ENCODE measurements at regions not wholly inside any gene's neighbourhood (a gene's known extent, or its start where the extent isn't known, plus 50 kb on each side); places are given as distances from the start of the nearest gene placed in this dataset.

DNA sequence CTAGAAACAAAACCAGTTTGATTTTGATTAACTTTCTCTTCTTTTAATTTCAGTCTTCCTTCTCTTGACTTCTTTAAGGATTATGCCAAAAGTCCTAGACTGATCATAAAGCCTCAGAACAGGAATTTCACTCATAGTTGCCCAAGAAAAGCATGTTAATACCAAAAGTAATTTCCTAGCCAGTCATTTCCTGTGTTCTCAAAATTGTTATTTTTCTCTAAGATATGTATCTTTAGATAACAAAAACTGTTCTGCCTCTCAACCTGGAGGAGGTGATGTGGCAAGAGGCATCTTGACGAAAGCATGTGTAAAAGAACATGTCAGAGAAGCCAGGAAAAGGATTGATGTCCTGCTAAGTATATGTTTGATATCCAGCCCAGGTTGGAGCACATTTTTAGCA lies 78.0 kb upstream of the IPO9 start (continued):
- TF ChIP-seq TAF1 (IDR thresholded peaks at IDR 0.05; ENCODE audit: borderline replicate concordance, low read depth, low read length) (no peak), KAT2A (conservative IDR thresholded peaks at IDR 0.05; ENCODE audit: control insufficient read depth, low read depth, low read length) (no peak)

DNA sequence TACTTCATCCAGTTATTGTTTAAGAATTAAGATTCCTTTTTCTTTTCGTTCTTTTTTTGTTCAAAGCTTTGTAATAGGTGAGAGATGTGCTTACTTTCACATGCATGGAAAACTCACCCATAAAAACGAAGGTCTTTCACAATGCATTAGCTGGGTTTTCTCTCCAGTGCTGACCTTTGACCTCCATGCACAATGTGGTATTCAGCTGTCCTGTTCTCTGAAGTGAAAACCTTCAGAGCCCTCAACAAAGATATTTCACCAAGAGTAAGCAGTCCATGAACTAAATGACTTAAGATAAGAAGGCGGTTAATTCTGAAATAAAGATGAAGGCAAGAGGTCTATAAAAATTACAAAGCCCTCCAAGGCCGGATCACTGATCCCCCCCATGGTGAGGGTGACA lies 77.1 kb upstream of the IPO9 start:
- peak; percentile 23; the same call in 1 of the 2 replicates for TF ChIP-seq NR2C1 (IDR thresholded peaks at IDR 0.05)
- TF ChIP-seq, protein P1, sequence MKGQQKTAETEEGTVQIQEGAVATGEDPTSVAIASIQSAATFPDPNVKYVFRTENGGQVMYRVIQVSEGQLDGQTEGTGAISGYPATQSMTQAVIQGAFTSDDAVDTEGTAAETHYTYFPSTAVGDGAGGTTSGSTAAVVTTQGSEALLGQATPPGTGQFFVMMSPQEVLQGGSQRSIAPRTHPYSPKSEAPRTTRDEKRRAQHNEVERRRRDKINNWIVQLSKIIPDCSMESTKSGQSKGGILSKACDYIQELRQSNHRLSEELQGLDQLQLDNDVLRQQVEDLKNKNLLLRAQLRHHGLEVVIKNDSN (IDR thresholded peaks at IDR 0.05; ENCODE audit: borderline replicate concordance, extremely low read length, insufficient read depth, low read depth, low read length), result no peak
- Histone ChIP-seq H3K36me3 (ENCODE audit: control insufficient read depth in 2 of 2, insufficient read depth in 2 of 2, low read length in 1 of 2) (no peaks in the 10 kb centered on the region), H3K79me2 (ENCODE audit: control insufficient read depth, insufficient read depth, low read length) (no peaks in the 10 kb centered on the region), H3K27ac (ENCODE audit: control insufficient read depth, insufficient read depth) (no peak overlapping the region), H4K20me1 (ENCODE audit: control insufficient read depth, insufficient read depth) (no peaks in the 10 kb centered on the region), H3K4me3 (no peak overlapping the region), H3K4me1 (ENCODE audit: control insufficient read depth, insufficient read depth, low read length) (0 out of 2 replicates have a peak, but pooled peaks cover 5% of the 10 kb centered on the region), H3K27me3 (replicated peaks in 1 of 2; ENCODE audit: control insufficient read depth in 2 of 2, insufficient read depth in 2 of 2, low read length in 1 of 2) (peaks cover 0 to 3% of the 10 kb centered on the region in 2 experiments; a peak in 2 of 4 replicates), H2AFZ (ENCODE audit: control insufficient read depth, low read depth, low read length) (no peak overlapping the region), H3K4me2 (ENCODE audit: control insufficient read depth, insufficient read depth) (no peak overlapping the region), H3K9me3 (replicated peaks; ENCODE audit: control insufficient read depth, insufficient read depth, low read length) (no peaks in the 10 kb centered on the region), H3K9ac (ENCODE audit: control insufficient read depth, insufficient read depth, low read length) (no peak overlapping the region)
- RAD21 ChIA-PET (ENCODE audit: unreplicated experiment), result no interaction called here
- BruUV-seq (replicated peaks), result no TSS peak
- FAIRE-seq (no peak), ATAC-seq (no peak), DNase-seq (ENCODE audit: low read depth, low spot score) (no peak)
- SMC1A ChIA-PET (ENCODE audit: uncharacterized antibody, unreplicated experiment), result interaction anchor here (0.6 kb wide), 1 partner anchor 65 kb away, joined by 3 read pairs; no protein-coding TSS in a partner anchor
- WGBS (ENCODE audit: insufficient coverage, insufficient replicate concordance, low lambda C conversion rate, missing lambda C conversion rate), result 31% methylated on average over 4 of the region's 4 CpGs
- CTCF ChIA-PET, result interaction anchor here (1.7 kb wide), 1 partner anchor 43 kb away, joined by 7 read pairs; no protein-coding TSS in a partner anchor
- in situ Hi-C loops (cut with MboI) (no loop called here), intact Hi-C loops (cut with micrococcal nuclease; ENCODE audit: unreplicated experiment) (no loop called here)
- POLR2A ChIA-PET, result no interaction called here

DNA sequence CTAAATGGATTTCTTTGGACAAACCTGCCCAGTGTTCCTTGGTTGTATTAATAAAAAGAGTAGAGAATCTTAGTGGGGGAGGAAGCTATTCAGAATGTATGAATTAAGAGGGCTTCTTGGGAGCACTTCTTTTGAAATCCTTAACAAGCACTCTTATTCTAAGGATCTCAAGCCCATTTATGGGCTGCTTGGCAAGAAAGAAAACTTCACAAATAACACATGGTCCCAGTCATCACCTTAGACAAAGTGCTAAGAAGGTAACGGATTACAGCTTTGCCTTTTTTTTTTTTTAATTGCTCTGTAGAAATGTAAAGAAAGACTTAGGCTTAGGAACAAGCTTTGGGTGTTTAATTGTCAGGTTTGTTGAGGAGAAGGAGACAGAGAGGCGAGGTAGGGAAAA lies 76.6 kb upstream of the IPO9 start:
- DNase-seq (ENCODE audit: low read depth, low spot score) (no peak), ATAC-seq (no peak), FAIRE-seq (no peak)
- CTCF ChIA-PET, result interaction anchor here (1.7 kb wide), 1 partner anchor 42 kb away, joined by 7 read pairs; no protein-coding TSS in a partner anchor
- H3K9me3 ChIP-seq (replicated peaks; ENCODE audit: control insufficient read depth, insufficient read depth, low read length), result no peaks in the 10 kb centered on the region
- H3K4me3 ChIP-seq, result no peak overlapping the region
- H3K27me3 ChIP-seq (replicated peaks in 1 of 2; ENCODE audit: control insufficient read depth in 2 of 2, insufficient read depth in 2 of 2, low read length in 1 of 2), result peaks cover 0 to 3% of the 10 kb centered on the region in 2 experiments; a peak in 2 of 4 replicates
- 0 out of 2 replicates have a peak, but pooled peaks cover 5% of the 10 kb centered on the region for H3K4me1 ChIP-seq (ENCODE audit: control insufficient read depth, insufficient read depth, low read length)
- TF ChIP-seq RAD51 (IDR thresholded peaks at IDR 0.05) (no peak), BHLHE40 (IDR thresholded peaks at IDR 0.05; ENCODE audit: borderline replicate concordance in 1 of 2, low read depth in 2 of 2, low read length in 1 of 2) (no peak)
- TF ChIP-seq, protein P2, sequence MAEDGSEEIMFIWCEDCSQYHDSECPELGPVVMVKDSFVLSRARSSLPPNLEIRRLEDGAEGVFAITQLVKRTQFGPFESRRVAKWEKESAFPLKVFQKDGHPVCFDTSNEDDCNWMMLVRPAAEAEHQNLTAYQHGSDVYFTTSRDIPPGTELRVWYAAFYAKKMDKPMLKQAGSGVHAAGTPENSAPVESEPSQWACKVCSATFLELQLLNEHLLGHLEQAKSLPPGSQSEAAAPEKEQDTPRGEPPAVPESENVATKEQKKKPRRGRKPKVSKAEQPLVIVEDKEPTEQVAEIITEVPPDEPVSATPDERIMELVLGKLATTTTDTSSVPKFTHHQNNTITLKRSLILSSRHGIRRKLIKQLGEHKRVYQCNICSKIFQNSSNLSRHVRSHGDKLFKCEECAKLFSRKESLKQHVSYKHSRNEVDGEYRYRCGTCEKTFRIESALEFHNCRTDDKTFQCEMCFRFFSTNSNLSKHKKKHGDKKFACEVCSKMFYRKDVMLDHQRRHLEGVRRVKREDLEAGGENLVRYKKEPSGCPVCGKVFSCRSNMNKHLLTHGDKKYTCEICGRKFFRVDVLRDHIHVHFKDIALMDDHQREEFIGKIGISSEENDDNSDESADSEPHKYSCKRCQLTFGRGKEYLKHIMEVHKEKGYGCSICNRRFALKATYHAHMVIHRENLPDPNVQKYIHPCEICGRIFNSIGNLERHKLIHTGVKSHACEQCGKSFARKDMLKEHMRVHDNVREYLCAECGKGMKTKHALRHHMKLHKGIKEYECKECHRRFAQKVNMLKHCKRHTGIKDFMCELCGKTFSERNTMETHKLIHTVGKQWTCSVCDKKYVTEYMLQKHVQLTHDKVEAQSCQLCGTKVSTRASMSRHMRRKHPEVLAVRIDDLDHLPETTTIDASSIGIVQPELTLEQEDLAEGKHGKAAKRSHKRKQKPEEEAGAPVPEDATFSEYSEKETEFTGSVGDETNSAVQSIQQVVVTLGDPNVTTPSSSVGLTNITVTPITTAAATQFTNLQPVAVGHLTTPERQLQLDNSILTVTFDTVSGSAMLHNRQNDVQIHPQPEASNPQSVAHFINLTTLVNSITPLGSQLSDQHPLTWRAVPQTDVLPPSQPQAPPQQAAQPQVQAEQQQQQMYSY (CRISPR knock-in tag; IDR thresholded peaks at IDR 0.05), result no peak
- no peaks in the 10 kb centered on the region for H4K20me1 ChIP-seq (ENCODE audit: control insufficient read depth, insufficient read depth)
- SMC1A ChIA-PET (ENCODE audit: uncharacterized antibody, unreplicated experiment), result interaction anchor here (0.6 to 0.9 kb wide), 2 partner anchors 9 to 66 kb away, joined by 3 read pairs; no protein-coding TSS in a partner anchor
- no peaks in the 10 kb centered on the region for H3K79me2 ChIP-seq (ENCODE audit: control insufficient read depth, insufficient read depth, low read length)
- H3K27ac ChIP-seq (ENCODE audit: control insufficient read depth, insufficient read depth), result no peak overlapping the region
- RAD21 ChIA-PET (ENCODE audit: unreplicated experiment), result no interaction called here
- H2AFZ ChIP-seq (ENCODE audit: control insufficient read depth, low read depth, low read length), result no peak overlapping the region
- no peak overlapping the region for H3K4me2 ChIP-seq (ENCODE audit: control insufficient read depth, insufficient read depth)
- no peaks in the 10 kb centered on the region for H3K36me3 ChIP-seq (ENCODE audit: control insufficient read depth in 2 of 2, insufficient read depth in 2 of 2, low read length in 1 of 2)
- no TSS peak for BruUV-seq (replicated peaks)
- 10% methylated on average over 2 of the region's 2 CpGs for WGBS (ENCODE audit: insufficient coverage, insufficient replicate concordance, low lambda C conversion rate, missing lambda C conversion rate)
- in situ Hi-C loops (cut with MboI) (no loop called here), intact Hi-C loops (cut with micrococcal nuclease; ENCODE audit: unreplicated experiment) (no loop called here)
- POLR2A ChIA-PET, result no interaction called here
- no peak overlapping the region for H3K9ac ChIP-seq (ENCODE audit: control insufficient read depth, insufficient read depth, low read length)

Data from GM12878 (cell line).